RWPE1 (cell line): ENCODE measurements at regions not wholly inside any gene's neighbourhood (a gene's known extent, or its start where the extent isn't known, plus 50 kb on each side); places are given as distances from the start of the nearest gene placed in this dataset.

Experiments
- CTCF ChIA-PET: fragments of 350-600 bp; sonication (Branson Sonifier 250); formaldehyde crosslinking; extraction: SDS; loops from one replicate; lab custom pipeline; 2021; lab: Yijun Ruan, JAX
- POLR2A ChIA-PET: fragments of 400-600 bp; formaldehyde crosslinking; extraction: SDS; loops from one replicate; lab custom pipeline; 2020; ENCODE audit warnings: antibody characterized with exemption; ENCODE audit not compliant: low non-redundant PET; lab: Yijun Ruan, JAX
- DNase-seq: peaks from one replicate; pipeline ENCODE4 v3.0.0; 2012; ENCODE audit warnings: low spot score
- H3K27ac ChIP-seq: fragments of 450-650 bp; 2 replicates; pipeline ENCODE4 v1.5.1; 2017
- CTCF ChIP-seq: fragments of 450-650 bp; conservative IDR thresholded peaks from 2 replicates; pipeline ENCODE4 v1.5.1; 2017; ENCODE audit warnings: low read depth, mild to moderate bottlenecking

DNA sequence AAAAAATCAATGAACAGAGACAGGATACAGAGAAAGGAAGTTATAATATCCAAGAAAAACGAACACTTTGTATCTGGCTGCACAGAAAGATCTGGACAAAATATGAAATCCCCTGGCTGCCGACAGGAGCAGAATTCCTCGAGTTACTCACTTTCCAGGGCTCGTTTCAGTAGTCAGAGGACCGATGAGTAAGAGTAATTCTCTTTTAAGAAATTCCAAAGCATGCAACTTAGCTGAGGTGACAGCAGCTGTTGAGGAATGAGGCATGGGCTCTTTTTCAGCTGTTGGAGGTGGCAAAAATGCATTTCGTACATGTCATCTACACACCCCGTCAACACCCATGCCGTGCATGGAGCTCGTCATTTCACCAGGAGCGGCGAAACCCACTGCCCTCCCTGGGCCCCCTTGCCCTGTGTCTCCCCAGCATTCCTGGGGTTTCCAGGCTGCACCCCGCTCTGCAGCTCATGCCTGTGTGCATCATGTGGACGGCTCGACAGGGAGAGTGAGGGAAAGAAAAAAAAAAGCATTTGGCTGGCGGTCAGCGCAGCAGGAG lies 210.8 kb upstream of the SMIM21 start:
- ChIA-PET POLR2A (no interaction called here), CTCF (no interaction called here)
- peak; percentile 2 for DNase-seq
- H3K27ac ChIP-seq = no peak overlapping the region
- no peak for TF ChIP-seq CTCF

- no peak overlapping the region for H3K27ac ChIP-seq
- DNase-seq = no peak
- no peak for TF ChIP-seq CTCF
- CTCF ChIA-PET = no interaction called here
- POLR2A ChIA-PET = no interaction called here
These were observed 207.6 kb upstream of the SMIM21 start for GRCh38 chr18:75635096-75635495.

DNA sequence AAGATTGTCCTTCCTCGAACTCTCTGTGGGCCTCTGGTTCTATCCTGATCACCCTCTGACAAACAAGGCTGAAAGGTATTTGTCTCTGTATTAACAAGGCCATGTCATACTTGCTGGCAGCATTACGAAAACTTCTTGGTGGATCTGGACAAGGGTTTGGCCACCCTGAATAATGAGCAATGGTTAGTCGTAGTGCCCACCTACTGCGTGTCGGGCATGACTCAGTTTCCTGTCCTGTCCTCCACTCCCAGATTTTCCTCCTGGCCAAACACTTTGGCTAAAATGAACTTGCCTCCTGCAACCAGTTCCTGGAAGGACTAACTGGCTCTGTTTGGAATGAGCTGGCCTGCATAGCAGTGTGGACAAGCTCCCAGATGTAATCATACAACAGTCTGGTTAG lies 198.5 kb upstream of the SMIM21 start:
- no peak for TF ChIP-seq CTCF
- POLR2A ChIA-PET = no interaction called here
- no peak for DNase-seq
- H3K27ac ChIP-seq = no peak overlapping the region
- CTCF ChIA-PET = no interaction called here

- DNase-seq = no peak
- H3K27ac ChIP-seq = no peak overlapping the region
- CTCF ChIA-PET = no interaction called here
- TF ChIP-seq CTCF = no peak
- POLR2A ChIA-PET = no interaction called here
These were observed 197.4 kb upstream of the SMIM21 start for GRCh38 chr18:75624869-75625268.

DNA sequence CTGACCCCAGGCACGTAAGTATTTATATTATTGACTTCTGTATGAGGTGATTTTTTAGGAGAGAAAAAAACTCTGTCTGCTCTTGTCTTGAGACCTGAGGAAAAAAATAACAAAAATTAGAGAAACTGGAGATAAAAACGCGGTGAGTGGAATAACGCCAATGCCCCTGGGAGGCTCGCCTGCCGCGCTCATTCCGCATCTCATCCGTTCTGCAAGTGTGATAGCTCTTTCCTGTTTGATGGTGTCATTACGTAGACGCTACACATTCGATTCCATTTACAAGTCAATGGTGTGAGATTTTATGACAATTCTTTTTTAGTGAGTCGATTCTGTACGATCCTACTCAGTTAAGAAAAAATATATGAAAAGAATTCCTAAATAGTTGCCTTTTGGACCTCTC lies 194.3 kb upstream of the SMIM21 start:
- ChIA-PET CTCF (no interaction called here), POLR2A (no interaction called here)
- TF ChIP-seq CTCF = no peak
- no peak for DNase-seq
- no peak overlapping the region for H3K27ac ChIP-seq

DNA sequence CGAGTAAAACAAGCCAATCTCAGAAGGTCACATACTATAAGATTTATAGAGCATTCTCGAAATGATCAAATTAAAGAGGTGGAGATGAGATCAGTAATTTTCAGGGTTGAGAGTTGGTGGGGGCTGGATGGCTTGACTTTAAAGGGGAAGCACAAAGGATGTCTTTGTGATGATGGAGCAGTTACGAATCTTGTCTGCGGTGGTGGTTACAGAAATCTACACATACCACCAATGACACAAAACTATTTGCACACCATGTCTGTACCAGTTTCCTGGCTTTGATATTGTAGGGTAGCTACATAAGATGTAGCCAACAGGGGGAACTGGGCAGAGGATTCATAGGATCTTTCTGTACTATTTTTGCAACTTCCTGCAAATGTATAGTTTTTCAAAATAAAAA lies 190.6 kb upstream of the SMIM21 start:
- POLR2A ChIA-PET = no interaction called here
- no peak overlapping the region for H3K27ac ChIP-seq
- TF ChIP-seq CTCF = no peak
- CTCF ChIA-PET = interaction anchor here (0.6 kb wide), 1 partner anchor 467 kb away, joined by 4 read pairs; no protein-coding TSS in a partner anchor
- no peak for DNase-seq
